HFFc6 (cell line): ENCODE measurements at regions not wholly inside any gene's neighbourhood (a gene's known extent, or its start where the extent isn't known, plus 50 kb on each side); places are given as distances from the start of the nearest gene placed in this dataset.

Source experiments
- DNase-seq: peaks from one replicate; pipeline ENCODE4 v3.0.0-alpha.2; 2018
- H3K27ac Mint-ChIP-seq: 2 replicates; pipeline ENCODE4 v1.8.0; 2020; ENCODE audit warnings: mild to moderate bottlenecking, mixed read lengths
- H3K27me3 Mint-ChIP-seq: 2 replicates; pipeline ENCODE4 v1.8.0; 2021; ENCODE audit warnings: mild to moderate bottlenecking, moderate library complexity, mixed read lengths; ENCODE audit not compliant: insufficient read depth
- H3K36me3 Mint-ChIP-seq: 2 replicates; pipeline ENCODE4 v1.8.0; 2021; ENCODE audit warnings: low read depth, mixed read lengths
- H3K4me1 Mint-ChIP-seq: 2 replicates; pipeline ENCODE4 v1.8.0; 2020; ENCODE audit warnings: low read depth, mixed read lengths
- H3K4me3 Mint-ChIP-seq: 2 replicates; pipeline ENCODE4 v1.8.0; 2020; ENCODE audit warnings: mild to moderate bottlenecking, moderate library complexity, mixed read lengths
- H3K9me3 Mint-ChIP-seq: 2 replicates; pipeline ENCODE4 v1.8.0; 2020; ENCODE audit warnings: mild to moderate bottlenecking, mixed read lengths
- CTCF ChIP-seq: fragments of 200-600 bp; sonication (generic); IDR thresholded peaks from 2 replicates; pipeline ENCODE4 v1.5.0; 2021; ENCODE audit warnings: antibody characterized with exemption, mild to moderate bottlenecking

DNA sequence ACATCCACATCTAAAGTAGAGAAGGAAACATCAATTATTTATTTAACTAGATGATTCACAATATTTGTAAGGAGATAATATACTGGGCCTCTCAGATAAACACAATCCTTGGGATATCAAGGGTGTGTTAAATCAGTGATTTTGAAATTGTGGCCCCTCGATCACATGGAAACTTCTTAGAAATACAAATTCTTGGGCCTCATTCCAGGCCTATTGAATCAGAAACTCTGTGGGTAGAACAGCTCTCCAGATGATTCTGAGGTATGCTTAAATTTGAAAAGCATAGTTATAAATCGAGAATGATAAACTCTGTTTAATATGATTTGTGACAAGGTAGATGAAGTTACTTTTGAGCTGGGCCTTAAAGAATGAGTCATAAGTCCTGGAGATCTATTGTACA is 64.3 kb upstream of the GPR174 start:
- no peak overlapping the region for H3K4me3 Mint-ChIP-seq
- TF ChIP-seq CTCF = no peak
- no peaks in the 10 kb centered on the region for H3K4me1 Mint-ChIP-seq
- H3K27ac Mint-ChIP-seq = no peak overlapping the region
- H3K9me3 Mint-ChIP-seq = no peaks in the 10 kb centered on the region
- H3K36me3 Mint-ChIP-seq = no peaks in the 10 kb centered on the region
- no peaks in the 10 kb centered on the region for H3K27me3 Mint-ChIP-seq
- no peak for DNase-seq

- Mint-ChIP-seq H3K27me3 (no peaks in the 10 kb centered on the region), H3K4me1 (no peaks in the 10 kb centered on the region), H3K27ac (no peak overlapping the region), H3K36me3 (no peaks in the 10 kb centered on the region), H3K9me3 (no peaks in the 10 kb centered on the region), H3K4me3 (no peak overlapping the region)
- TF ChIP-seq CTCF = peak; percentile 77
- peak; percentile 2 for DNase-seq
Observed at GRCh38 chrX:79081895-79082512, 62.5 kb upstream of the GPR174 start.

GRCh38 chrX:79082899-79083298 is 61.6 kb upstream of the GPR174 start:
- H3K27ac Mint-ChIP-seq = no peak overlapping the region
- no peaks in the 10 kb centered on the region for H3K4me1 Mint-ChIP-seq
- H3K36me3 Mint-ChIP-seq = no peaks in the 10 kb centered on the region
- no peak for TF ChIP-seq CTCF
- H3K4me3 Mint-ChIP-seq = no peak overlapping the region
- H3K27me3 Mint-ChIP-seq = no peaks in the 10 kb centered on the region
- no peak for DNase-seq
- no peaks in the 10 kb centered on the region for H3K9me3 Mint-ChIP-seq

GRCh38 chrX:79084923-79085322 is 59.6 kb upstream of the GPR174 start:
- Mint-ChIP-seq H3K4me3 (no peak overlapping the region), H3K4me1 (no peaks in the 10 kb centered on the region), H3K27ac (no peak overlapping the region), H3K27me3 (no peaks in the 10 kb centered on the region), H3K36me3 (no peaks in the 10 kb centered on the region), H3K9me3 (no peaks in the 10 kb centered on the region)
- TF ChIP-seq CTCF = no peak
- DNase-seq = no peak

- DNase-seq = no peak
- H3K9me3 Mint-ChIP-seq = no peaks in the 10 kb centered on the region
- no peak overlapping the region for H3K27ac Mint-ChIP-seq
- H3K36me3 Mint-ChIP-seq = no peaks in the 10 kb centered on the region
- no peaks in the 10 kb centered on the region for H3K4me1 Mint-ChIP-seq
- no peak overlapping the region for H3K4me3 Mint-ChIP-seq
- no peak for TF ChIP-seq CTCF
- H3K27me3 Mint-ChIP-seq = no peaks in the 10 kb centered on the region
Observed at GRCh38 chrX:79089896-79090584, 54.4 kb upstream of the GPR174 start.
